Stimulated activated naive CD8-positive, alpha-beta T cell treated with anti-CD3 and anti-CD28 coated beads, Interleukin-15, Interleukin-2, amounts not matched to agents 100 U/mL and 50 U/mL, for 24 hours (primary cell): ENCODE measurements at regions not wholly inside any gene's neighbourhood (a gene's known extent, or its start where the extent isn't known, plus 50 kb on each side); places are given as distances from the start of the nearest gene placed in this dataset.
"Not testable (repeated sequence)": the region's sequence is repeated elsewhere in the genome, so short reads cannot be mapped to it uniquely, and the experiment has no call there.

Experiments
- ATAC-seq: fragments of 150-1000 bp; cut with Tn5 transposase; one replicate; pipeline ENCODE4 v1.10.0; 2021
- DNase-seq: peaks from one replicate; pipeline ENCODE4 v3.0.0; 2021

- ATAC-seq (no peak), DNase-seq (no peak)
Measured at GRCh38 chr6:119447921-119448320, 98.4 kb upstream of the MAN1A1 start.

- DNase-seq (no peak), ATAC-seq (no peak)
Measured at GRCh38 chr6:119446609-119447008, 97.0 kb upstream of the MAN1A1 start.

- DNase-seq (no peak), ATAC-seq (peak; percentile 65)
Measured at GRCh38 chr6:119446115-119446554, 96.6 kb upstream of the MAN1A1 start.

- DNase-seq, result no peak
Measured at GRCh38 chr6:119445666-119446065, 96.1 kb upstream of the MAN1A1 start.

GRCh38 chr6:119444642-119445557 lies 95.3 kb upstream of the MAN1A1 start:
- DNase-seq, result no peak
- peak; percentile 12 for ATAC-seq

More at GRCh38 chr6:119445666-119446065, 96.1 kb upstream of the MAN1A1 start:
- ATAC-seq, result no peak

GRCh38 chr6:119443993-119444641 lies 94.6 kb upstream of the MAN1A1 start:
- ATAC-seq, result no peak
- DNase-seq, result no peak

GRCh38 chr6:119442776-119443184 lies 93.2 kb upstream of the MAN1A1 start:
- DNase-seq (no peak), ATAC-seq (no peak)

- ATAC-seq, result no peak
- DNase-seq, result no peak
Measured at GRCh38 chr6:119440953-119441352, 91.4 kb upstream of the MAN1A1 start.

- DNase-seq (no peak), ATAC-seq (no peak)
Measured at GRCh38 chr6:119436583-119436982, 87.0 kb upstream of the MAN1A1 start.

- DNase-seq, result no peak
- ATAC-seq, result no peak
Measured at GRCh38 chr6:119431799-119432198, 82.2 kb upstream of the MAN1A1 start.

GRCh38 chr6:119430805-119431204 lies 81.2 kb upstream of the MAN1A1 start:
- DNase-seq (no peak), ATAC-seq (no peak)

GRCh38 chr6:119428633-119429032 lies 79.1 kb upstream of the MAN1A1 start:
- no peak for ATAC-seq
- no peak for DNase-seq

- ATAC-seq (no peak), DNase-seq (no peak)
Measured at GRCh38 chr6:119426619-119427018, 77.1 kb upstream of the MAN1A1 start.

- ATAC-seq, result no peak
- no peak for DNase-seq
Measured at GRCh38 chr6:119423996-119424395, 74.4 kb upstream of the MAN1A1 start.

GRCh38 chr6:119418084-119418483 lies 68.5 kb upstream of the MAN1A1 start:
- not testable (repeated sequence) for DNase-seq, ATAC-seq

- ATAC-seq, result no peak
Measured at GRCh38 chr6:119407156-119407555, 57.6 kb upstream of the MAN1A1 start.

GRCh38 chr6:119405114-119405513 lies 55.6 kb upstream of the MAN1A1 start:
- ATAC-seq, DNase-seq: not testable (repeated sequence)

More at GRCh38 chr6:119407156-119407555, 57.6 kb upstream of the MAN1A1 start:
- DNase-seq, result no peak
